Activated CD8-positive, alpha-beta T cell treated with anti-CD3 and anti-CD28 coated beads, Interleukin-2, amount 10 ng/mL, durations not matched to agents 7 days and 5 days (primary cell): ENCODE measurements at regions not wholly inside any gene's neighbourhood (a gene's known extent, or its start where the extent isn't known, plus 50 kb on each side); places are given as distances from the start of the nearest gene placed in this dataset.

ENCODE experiments used
- ATAC-seq: fragments of 150-1000 bp; cut with Tn5 transposase; one replicate; pipeline ENCODE4 v1.10.0; 2021; ENCODE audit warnings: moderate library complexity
- CTCF ChIA-PET: fragments of 350-600 bp; sonication (Branson Sonifier 250); formaldehyde crosslinking; loops from one replicate; lab custom pipeline; 2021; ENCODE audit warnings: antibody characterized with exemption; lab: Charles Lee
- POLR2A ChIA-PET: fragments of 350-600 bp; sonication (Branson Sonifier 250); formaldehyde crosslinking; loops from one replicate; lab custom pipeline; 2021; ENCODE audit warnings: antibody characterized with exemption; lab: Charles Lee
- DNase-seq: peaks from one replicate; pipeline ENCODE4 v3.0.0-alpha.2; 2020
- H3K27ac Mint-ChIP-seq: one replicate; pipeline ENCODE4 v1.8.0; 2021; ENCODE audit warnings: mild to moderate bottlenecking, mixed read lengths
- H3K27me3 Mint-ChIP-seq: one replicate; pipeline ENCODE4 v1.8.0; 2021; ENCODE audit warnings: low read depth, mixed read lengths
- H3K36me3 Mint-ChIP-seq: one replicate; pipeline ENCODE4 v1.8.0; 2021; ENCODE audit warnings: low read depth, mixed read lengths
- H3K4me1 Mint-ChIP-seq: one replicate; pipeline ENCODE4 v1.8.0; 2021; ENCODE audit warnings: low read depth, mixed read lengths
- H3K4me3 Mint-ChIP-seq: one replicate; pipeline ENCODE4 v1.8.0; 2021; ENCODE audit warnings: mild to moderate bottlenecking, mixed read lengths
- H3K9me3 Mint-ChIP-seq: one replicate; pipeline ENCODE4 v1.8.0; 2022; ENCODE audit warnings: mixed read lengths; ENCODE audit not compliant: insufficient read depth

DNA sequence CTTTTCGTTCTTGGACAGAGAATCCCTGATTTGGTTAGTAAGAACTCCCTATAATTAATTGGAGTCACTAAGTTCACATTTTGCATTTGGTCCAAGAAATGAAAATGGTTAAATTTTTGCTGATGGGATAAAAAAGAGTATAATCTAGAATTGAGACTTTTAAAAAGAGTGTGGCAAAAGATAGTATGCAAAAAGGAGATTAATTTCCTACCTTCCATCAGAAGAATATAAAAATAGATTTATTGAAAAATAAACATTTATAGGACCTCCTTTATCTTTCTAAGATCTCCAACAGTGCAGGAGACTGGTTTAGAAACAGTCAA, 105.5 kb upstream of the EEF1E1 start:
- H3K27me3 Mint-ChIP-seq, result peaks cover 4% of the 10 kb centered on the region
- H3K9me3 Mint-ChIP-seq, result no peaks in the 10 kb centered on the region
- no peaks in the 10 kb centered on the region for H3K36me3 Mint-ChIP-seq
- no peak overlapping the region for H3K27ac Mint-ChIP-seq
- ATAC-seq (no peak), DNase-seq (no peak)
- POLR2A ChIA-PET, result no interaction called here
- H3K4me3 Mint-ChIP-seq, result no peak overlapping the region
- no peaks in the 10 kb centered on the region for H3K4me1 Mint-ChIP-seq
- CTCF ChIA-PET, result no interaction called here

DNA sequence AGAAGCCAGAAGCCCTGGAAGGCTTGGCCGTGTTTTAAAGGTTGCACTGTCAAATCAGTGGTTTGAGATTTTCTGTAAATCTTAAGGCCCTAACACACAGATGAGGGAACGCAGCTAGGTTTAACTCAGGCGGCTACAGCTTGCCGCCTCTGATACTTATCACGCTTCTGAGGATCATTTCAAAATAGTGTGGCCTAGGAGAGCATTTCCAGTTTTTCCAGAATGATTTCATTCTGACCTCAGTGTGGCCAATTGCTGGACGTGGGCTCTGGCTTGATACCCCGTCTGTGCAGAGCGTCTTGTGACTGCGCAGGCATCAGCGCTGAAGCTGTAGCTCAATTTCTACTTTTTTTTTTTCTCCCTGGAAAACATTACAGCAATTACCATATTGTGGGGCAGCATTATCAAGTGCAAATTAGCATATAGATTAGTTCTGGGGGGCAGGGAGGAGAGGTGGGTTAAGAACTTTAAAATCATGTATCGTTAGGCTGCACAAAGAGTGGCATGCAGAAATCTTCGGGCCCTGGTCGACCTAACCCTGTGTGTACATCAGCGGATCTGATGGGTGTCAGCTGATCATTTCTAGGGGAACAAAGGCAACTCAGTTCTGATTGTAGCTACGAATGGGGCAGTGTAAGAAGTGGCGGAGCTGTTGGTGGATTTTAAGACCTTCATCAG, 105.0 kb upstream of the EEF1E1 start:
- ChIA-PET CTCF (interaction anchor here (2.2 kb wide), 1 partner anchor 12 kb away, joined by 7 read pairs; no protein-coding TSS in a partner anchor), POLR2A (no interaction called here)
- DNase-seq (no peak), ATAC-seq (no peak)
- Mint-ChIP-seq H3K9me3 (no peaks in the 10 kb centered on the region), H3K4me1 (no peaks in the 10 kb centered on the region), H3K27ac (no peak overlapping the region), H3K36me3 (no peaks in the 10 kb centered on the region), H3K4me3 (no peak overlapping the region), H3K27me3 (peaks cover 4% of the 10 kb centered on the region)

DNA sequence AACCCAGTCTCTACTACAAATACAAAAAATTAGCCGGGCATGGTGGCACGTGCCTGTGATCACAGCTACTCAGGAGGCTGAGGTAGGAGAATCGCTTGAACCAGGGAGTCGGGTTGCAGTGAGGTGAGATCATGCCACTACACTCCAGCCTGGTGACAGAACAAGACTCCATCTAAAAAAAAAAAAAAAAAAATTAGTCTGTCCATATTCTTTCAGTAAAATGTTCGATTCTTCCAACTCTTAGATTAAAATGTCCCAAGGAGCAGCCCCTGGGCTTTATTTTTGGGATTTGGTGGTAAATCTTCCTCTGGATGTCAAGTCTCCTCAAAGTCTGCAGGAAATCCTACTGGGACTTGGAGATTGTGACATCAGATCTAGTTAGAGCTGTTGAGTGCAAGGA, 101.0 kb upstream of the EEF1E1 start:
- ChIA-PET CTCF (no interaction called here), POLR2A (no interaction called here)
- Mint-ChIP-seq H3K4me3 (no peak overlapping the region), H3K27me3 (peaks cover 6% of the 10 kb centered on the region), H3K9me3 (no peaks in the 10 kb centered on the region), H3K4me1 (no peaks in the 10 kb centered on the region), H3K36me3 (no peaks in the 10 kb centered on the region), H3K27ac (no peak overlapping the region)
- ATAC-seq (no peak), DNase-seq (no peak)

DNA sequence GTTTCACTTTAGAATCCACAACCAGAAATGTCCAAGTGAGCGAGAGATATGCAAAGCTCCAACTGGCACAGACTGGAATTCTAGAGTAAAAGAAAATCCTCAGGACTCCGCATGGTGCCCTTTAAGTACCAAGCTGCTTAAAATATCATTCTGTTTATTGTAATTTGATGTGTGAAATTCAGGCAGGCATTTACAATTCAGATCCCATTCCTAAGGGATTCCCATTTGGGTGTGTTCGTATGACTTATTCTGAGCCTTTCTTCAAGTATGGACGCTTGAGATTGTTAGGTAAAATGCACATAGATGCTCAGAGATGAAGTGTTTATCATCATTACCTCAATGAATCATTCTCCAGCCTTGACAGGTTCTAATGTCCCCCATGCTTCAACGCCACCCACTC, 99.3 kb upstream of the EEF1E1 start:
- Mint-ChIP-seq H3K9me3 (no peaks in the 10 kb centered on the region), H3K36me3 (no peaks in the 10 kb centered on the region), H3K4me3 (no peak overlapping the region), H3K27ac (no peak overlapping the region), H3K4me1 (no peaks in the 10 kb centered on the region), H3K27me3 (peaks cover 9% of the 10 kb centered on the region)
- ChIA-PET POLR2A (no interaction called here), CTCF (interaction anchor here (1.8 kb wide), 1 partner anchor 17 kb away, joined by 7 read pairs; no protein-coding TSS in a partner anchor)
- ATAC-seq (no peak), DNase-seq (no peak)

DNA sequence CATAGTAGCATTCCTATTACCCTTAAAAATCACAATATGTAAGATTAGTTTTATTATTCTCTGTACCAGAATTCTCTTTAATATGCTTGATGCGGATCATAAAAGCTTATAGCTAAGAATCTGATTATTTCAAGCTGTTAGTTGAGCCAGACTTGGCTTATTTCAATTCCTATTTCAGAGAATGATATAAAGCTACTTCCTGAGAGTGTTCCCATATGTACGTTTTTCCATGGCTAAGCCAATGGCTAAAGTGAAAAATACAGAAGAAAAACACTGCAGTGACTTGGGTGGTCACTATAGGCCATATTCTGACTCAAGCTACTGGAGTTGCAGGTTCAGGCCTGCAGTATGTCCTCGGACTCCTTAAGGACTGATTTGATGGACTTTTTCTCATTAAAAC, 97.9 kb upstream of the EEF1E1 start:
- no peaks in the 10 kb centered on the region for H3K9me3 Mint-ChIP-seq
- no peak overlapping the region for H3K4me3 Mint-ChIP-seq
- POLR2A ChIA-PET, result no interaction called here
- no peaks in the 10 kb centered on the region for H3K4me1 Mint-ChIP-seq
- H3K27ac Mint-ChIP-seq, result no peak overlapping the region
- DNase-seq (no peak), ATAC-seq (no peak)
- peaks cover 10% of the 10 kb centered on the region for H3K27me3 Mint-ChIP-seq
- CTCF ChIA-PET, result interaction anchor here (1.8 kb wide), 1 partner anchor 19 kb away, joined by 7 read pairs; no protein-coding TSS in a partner anchor
- no peaks in the 10 kb centered on the region for H3K36me3 Mint-ChIP-seq

DNA sequence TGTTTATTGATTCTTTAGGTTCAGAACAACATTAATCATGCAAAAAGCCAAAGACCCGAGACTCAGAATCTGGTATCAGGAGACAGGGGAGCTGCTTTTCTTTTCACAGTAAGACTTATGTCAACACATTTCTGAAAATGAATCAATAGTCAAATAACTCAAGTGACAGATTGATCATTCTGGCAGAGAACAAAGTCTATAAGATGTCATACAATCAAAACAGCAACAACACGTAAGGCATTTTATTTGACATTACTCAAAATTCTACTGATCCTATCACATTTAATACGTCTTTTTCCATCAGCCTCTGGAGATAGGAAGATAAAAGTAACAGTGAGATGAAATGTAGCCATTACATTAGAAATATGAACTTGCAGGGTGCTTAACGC, 93.4 kb upstream of the EEF1E1 start:
- H3K27me3 Mint-ChIP-seq, result peaks cover 5% of the 10 kb centered on the region
- DNase-seq, result no peak
- H3K36me3 Mint-ChIP-seq, result no peaks in the 10 kb centered on the region
- no peak for ATAC-seq
- ChIA-PET POLR2A (no interaction called here), CTCF (no interaction called here)
- H3K4me1 Mint-ChIP-seq, result no peaks in the 10 kb centered on the region
- no peaks in the 10 kb centered on the region for H3K9me3 Mint-ChIP-seq
- H3K4me3 Mint-ChIP-seq, result no peak overlapping the region
- H3K27ac Mint-ChIP-seq, result no peak overlapping the region

DNA sequence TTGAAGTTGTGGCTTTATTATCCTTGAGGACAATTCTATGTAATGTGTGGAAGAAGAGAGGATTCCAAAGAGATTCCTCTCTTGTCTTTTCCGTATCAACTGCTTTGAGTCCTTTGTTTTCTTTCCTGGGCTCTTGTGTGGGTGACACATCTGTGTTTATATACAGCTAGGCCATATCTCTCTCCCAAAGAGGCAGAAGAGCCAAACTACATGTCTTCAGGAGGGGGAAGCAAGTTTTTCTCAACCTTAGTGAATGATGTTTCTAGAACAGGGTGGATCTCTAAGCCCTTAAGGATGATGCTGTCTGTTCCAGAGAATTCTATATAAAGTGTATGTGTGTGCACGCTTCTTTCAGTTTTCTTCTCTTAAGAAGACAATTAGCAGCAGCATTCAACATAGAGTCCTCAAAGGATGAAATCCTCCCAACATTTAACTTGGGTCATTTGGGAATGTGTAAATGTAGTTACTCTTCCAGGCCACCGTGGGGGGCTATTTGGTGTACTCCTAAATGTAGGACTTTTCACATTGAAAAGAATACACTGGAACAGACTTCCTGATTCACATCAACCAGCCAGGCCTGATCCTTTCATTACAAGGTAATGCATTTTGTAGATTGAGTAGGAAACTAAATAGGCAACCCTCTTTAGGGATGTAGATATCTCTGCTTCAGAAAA, 92.8 kb upstream of the EEF1E1 start:
- no peak overlapping the region for H3K27ac Mint-ChIP-seq
- no peaks in the 10 kb centered on the region for H3K4me1 Mint-ChIP-seq
- DNase-seq, result no peak
- no peak for ATAC-seq
- H3K36me3 Mint-ChIP-seq, result no peaks in the 10 kb centered on the region
- ChIA-PET CTCF (no interaction called here), POLR2A (no interaction called here)
- peaks cover 5% of the 10 kb centered on the region for H3K27me3 Mint-ChIP-seq
- H3K9me3 Mint-ChIP-seq, result no peaks in the 10 kb centered on the region
- H3K4me3 Mint-ChIP-seq, result no peak overlapping the region

DNA sequence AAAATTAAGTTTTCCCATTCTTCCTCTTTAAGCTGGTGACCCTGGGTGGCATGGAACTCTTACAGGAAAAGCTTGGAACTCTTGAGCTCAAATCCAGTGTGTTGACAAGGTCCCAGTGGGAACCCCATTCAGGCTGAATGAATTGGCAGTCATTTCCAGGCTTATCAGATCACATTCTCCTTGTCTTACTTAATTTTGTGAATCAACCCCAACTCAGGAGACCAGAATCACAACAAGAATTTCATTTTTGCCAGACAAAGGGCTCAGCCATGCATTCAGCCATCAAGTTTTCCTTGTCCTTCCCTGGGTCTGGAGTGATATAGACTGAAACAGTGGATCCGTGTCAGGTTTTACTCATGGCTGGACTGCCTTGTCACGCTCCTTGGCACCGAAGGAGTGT, 92.1 kb upstream of the EEF1E1 start:
- no peak for DNase-seq
- H3K9me3 Mint-ChIP-seq, result no peaks in the 10 kb centered on the region
- H3K4me1 Mint-ChIP-seq, result no peaks in the 10 kb centered on the region

DNA sequence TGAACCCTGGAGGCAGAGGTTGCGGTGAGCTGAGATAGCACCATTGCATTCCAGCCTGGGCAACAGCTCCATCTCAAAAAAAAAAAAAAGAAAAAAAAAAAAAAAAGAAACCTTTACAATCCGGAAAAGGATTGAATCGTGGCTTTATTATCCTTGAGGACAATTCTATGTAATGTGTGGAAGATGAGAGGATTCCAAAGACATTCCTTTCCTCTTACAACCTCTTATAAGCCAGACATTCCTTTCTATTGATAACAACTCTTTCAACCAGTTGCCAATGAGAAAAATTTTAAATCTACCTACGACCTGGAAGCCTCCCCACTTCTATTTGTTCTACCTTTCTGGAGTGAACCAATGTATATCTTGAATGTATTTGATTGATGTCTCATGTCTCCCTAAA, 91.2 kb upstream of the EEF1E1 start:
- Mint-ChIP-seq H3K4me1 (no peaks in the 10 kb centered on the region), H3K27ac (no peak overlapping the region), H3K27me3 (peaks cover 5% of the 10 kb centered on the region), H3K4me3 (no peak overlapping the region), H3K9me3 (no peaks in the 10 kb centered on the region), H3K36me3 (no peaks in the 10 kb centered on the region)
- no peak for ATAC-seq
- ChIA-PET CTCF (no interaction called here), POLR2A (no interaction called here)
- DNase-seq, result no peak

More for the DNA sequence above, 92.1 kb upstream of the EEF1E1 start:
- Mint-ChIP-seq H3K27ac (no peak overlapping the region), H3K36me3 (no peaks in the 10 kb centered on the region), H3K27me3 (peaks cover 5% of the 10 kb centered on the region), H3K4me3 (no peak overlapping the region)
- CTCF ChIA-PET, result no interaction called here
- ATAC-seq, result no peak
- POLR2A ChIA-PET, result no interaction called here

DNA sequence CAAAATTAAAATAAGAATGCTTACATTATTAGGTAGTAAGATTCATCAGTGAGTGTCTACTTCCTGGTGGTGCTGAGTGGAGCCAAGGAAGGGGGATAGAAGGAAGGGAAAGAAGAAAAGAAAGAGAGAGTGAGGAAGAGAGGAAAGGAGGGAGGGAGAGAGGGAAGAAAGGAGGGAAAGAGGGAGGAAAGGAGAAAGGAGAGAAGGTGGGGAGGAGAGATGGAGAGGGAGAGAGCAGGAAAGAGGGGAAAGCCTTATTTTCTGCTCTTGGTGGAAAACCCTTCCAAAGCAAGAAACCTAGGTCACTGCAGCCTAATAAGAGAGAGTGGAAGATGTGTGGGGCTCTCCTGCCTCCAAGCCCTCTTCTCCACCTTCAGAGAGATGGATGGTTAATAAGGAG, 90.2 kb upstream of the EEF1E1 start:
- no peak for ATAC-seq
- POLR2A ChIA-PET, result no interaction called here
- peaks cover 2% of the 10 kb centered on the region for H3K27me3 Mint-ChIP-seq
- CTCF ChIA-PET, result no interaction called here
- H3K9me3 Mint-ChIP-seq, result no peaks in the 10 kb centered on the region
- H3K27ac Mint-ChIP-seq, result no peak overlapping the region
- no peak overlapping the region for H3K4me3 Mint-ChIP-seq
- no peaks in the 10 kb centered on the region for H3K36me3 Mint-ChIP-seq
- no peak for DNase-seq
- no peaks in the 10 kb centered on the region for H3K4me1 Mint-ChIP-seq

DNA sequence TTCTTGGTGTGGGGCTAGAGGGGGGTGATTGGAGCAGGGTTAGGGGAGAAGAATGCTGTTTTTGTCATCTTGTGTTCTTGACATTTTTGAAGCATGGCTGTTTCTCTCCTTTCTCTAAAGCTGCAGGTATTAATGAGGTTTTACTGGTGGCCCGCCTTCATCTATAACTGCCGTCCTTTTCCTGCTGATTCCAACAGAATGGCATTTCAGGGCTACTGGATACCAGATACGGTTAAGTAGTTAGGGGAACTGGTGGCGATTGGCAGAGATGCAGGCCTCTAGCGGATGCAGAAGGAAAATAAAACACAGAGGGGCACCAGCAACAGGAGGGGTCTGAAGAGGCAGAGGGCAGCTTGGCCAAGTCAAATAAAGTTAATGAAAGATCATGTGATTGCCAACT, 89.7 kb upstream of the EEF1E1 start:
- Mint-ChIP-seq H3K27ac (no peak overlapping the region), H3K4me3 (no peak overlapping the region), H3K9me3 (no peaks in the 10 kb centered on the region), H3K27me3 (peaks cover 2% of the 10 kb centered on the region), H3K4me1 (no peaks in the 10 kb centered on the region), H3K36me3 (no peaks in the 10 kb centered on the region)
- CTCF ChIA-PET, result no interaction called here
- POLR2A ChIA-PET, result no interaction called here
- ATAC-seq, result no peak
- no peak for DNase-seq

DNA sequence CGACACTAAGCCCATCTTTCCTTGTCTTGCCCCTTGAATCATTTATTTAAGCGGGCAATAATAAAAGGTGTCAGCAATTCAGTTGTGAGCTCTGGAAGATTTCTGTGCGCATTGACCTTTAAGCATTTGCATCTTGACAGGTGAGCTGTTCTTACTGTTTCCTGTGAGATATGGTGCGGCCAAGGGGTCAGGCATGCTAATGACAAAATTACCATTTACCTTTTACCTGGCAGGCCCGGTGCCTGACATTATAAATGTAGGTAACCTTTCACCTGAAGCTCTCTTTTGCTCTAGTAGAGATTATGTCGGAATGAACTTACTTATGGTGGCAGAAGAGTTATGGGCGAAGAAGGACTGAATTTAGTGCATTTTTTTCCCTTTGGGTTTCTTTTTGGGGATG, 89.3 kb upstream of the EEF1E1 start:
- DNase-seq (no peak), ATAC-seq (no peak)
- no peak overlapping the region for H3K4me3 Mint-ChIP-seq
- POLR2A ChIA-PET, result no interaction called here
- no peaks in the 10 kb centered on the region for H3K4me1 Mint-ChIP-seq
- peaks cover 2% of the 10 kb centered on the region for H3K27me3 Mint-ChIP-seq
- H3K36me3 Mint-ChIP-seq, result no peaks in the 10 kb centered on the region
- no peak overlapping the region for H3K27ac Mint-ChIP-seq
- H3K9me3 Mint-ChIP-seq, result no peaks in the 10 kb centered on the region
- CTCF ChIA-PET, result no interaction called here
